ENCODE measurements at regions not wholly inside any gene's neighbourhood (a gene's known extent, or its start where the extent isn't known, plus 50 kb on each side); places are given as distances from the start of the nearest gene placed in this dataset.

GRCh38 chr2:2832657-2833056, 501.6 kb upstream of the MYT1L start:
- POLR2A ChIA-PET = no interaction called here
- CTCF ChIA-PET = no interaction called here
- no peak for DNase-seq (ENCODE audit: extremely low spot score)

GRCh38 chr2:2831633-2832032, 500.6 kb upstream of the MYT1L start:
- POLR2A ChIA-PET = no interaction called here
- no peak for TF ChIP-seq CTCF (IDR thresholded peaks at IDR 0.05; ENCODE audit: control extremely low read depth, extremely low read depth, low read depth, missing control alignments)
- DNase-seq (ENCODE audit: extremely low spot score) = no peak
- CTCF ChIA-PET = no interaction called here

More at GRCh38 chr2:2832657-2833056, 501.6 kb upstream of the MYT1L start:
- no peak for TF ChIP-seq CTCF (IDR thresholded peaks at IDR 0.05; ENCODE audit: control extremely low read depth, extremely low read depth, low read depth, missing control alignments)

- no peak for DNase-seq (ENCODE audit: extremely low spot score)
- ChIA-PET CTCF (no interaction called here), POLR2A (no interaction called here)
- no peak for TF ChIP-seq CTCF (IDR thresholded peaks at IDR 0.05; ENCODE audit: control extremely low read depth, extremely low read depth, low read depth, missing control alignments)
Measured at GRCh38 chr2:2830576-2830975, 499.5 kb upstream of the MYT1L start.

GRCh38 chr2:2828774-2829368, 497.8 kb upstream of the MYT1L start:
- DNase-seq (ENCODE audit: extremely low spot score) = no peak
- no peak for TF ChIP-seq CTCF (IDR thresholded peaks at IDR 0.05; ENCODE audit: control extremely low read depth, extremely low read depth, low read depth, missing control alignments)
- ChIA-PET POLR2A (no interaction called here), CTCF (no interaction called here)

GRCh38 chr2:2827761-2828221, 496.7 kb upstream of the MYT1L start:
- CTCF ChIA-PET = no interaction called here
- TF ChIP-seq CTCF (IDR thresholded peaks at IDR 0.05; ENCODE audit: control extremely low read depth, extremely low read depth, low read depth, missing control alignments) = no peak
- DNase-seq (ENCODE audit: extremely low spot score) = no peak
- POLR2A ChIA-PET = no interaction called here

GRCh38 chr2:2827046-2827636, 496.1 kb upstream of the MYT1L start:
- TF ChIP-seq CTCF (IDR thresholded peaks at IDR 0.05; ENCODE audit: control extremely low read depth, extremely low read depth, low read depth, missing control alignments) = no peak
- ChIA-PET POLR2A (no interaction called here), CTCF (no interaction called here)
- no peak for DNase-seq (ENCODE audit: extremely low spot score)
